ENCODE measurements at regions not wholly inside any gene's neighbourhood (a gene's known extent, or its start where the extent isn't known, plus 50 kb on each side); places are given as distances from the start of the nearest gene placed in this dataset.

DNA sequence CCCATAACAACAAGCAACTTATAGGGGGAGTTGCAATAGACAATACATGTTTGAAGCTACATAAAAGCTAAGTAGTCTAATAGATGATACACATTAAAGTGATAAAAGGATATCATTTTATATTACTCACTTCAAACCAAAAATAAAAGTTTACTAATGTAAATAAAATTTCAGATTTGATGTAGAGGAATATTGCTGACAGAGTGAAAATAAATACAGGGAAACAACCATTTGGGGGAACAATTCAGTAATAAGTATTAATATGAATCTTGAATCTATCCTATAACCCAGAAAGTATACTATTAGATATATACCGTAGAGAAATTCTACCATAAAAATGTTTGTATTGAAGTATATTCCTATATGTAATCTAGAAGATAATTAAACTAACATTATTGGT lies 1248.9 kb upstream of the EPHA6 start:
- no peaks in the 10 kb centered on the region for H4K20me1 ChIP-seq (ENCODE audit: insufficient read depth, low read length)
- Mint-ChIP-seq H3K9me3 (peaks cover 0 to 5% (median 3%) of the 10 kb centered on the region in 7 donors), H3K4me1 (no peaks in the 10 kb centered on the region), H3K4me3 (no peak overlapping the region), H3K27me3 (ENCODE audit: low read depth in 3 of 3) (no peaks in the 10 kb centered on the region), H3K36me3 (no peaks in the 10 kb centered on the region), H3K27ac (no peak overlapping the region)
- peaks cover 10 to 12% of the 10 kb centered on the region in 2 donors for H3K9me3 ChIP-seq (replicated peaks in 1 of 2; ENCODE audit: control insufficient read depth in 1 of 2, insufficient read depth in 1 of 2, low read length in 2 of 2)
- TF ChIP-seq, protein P1, sequence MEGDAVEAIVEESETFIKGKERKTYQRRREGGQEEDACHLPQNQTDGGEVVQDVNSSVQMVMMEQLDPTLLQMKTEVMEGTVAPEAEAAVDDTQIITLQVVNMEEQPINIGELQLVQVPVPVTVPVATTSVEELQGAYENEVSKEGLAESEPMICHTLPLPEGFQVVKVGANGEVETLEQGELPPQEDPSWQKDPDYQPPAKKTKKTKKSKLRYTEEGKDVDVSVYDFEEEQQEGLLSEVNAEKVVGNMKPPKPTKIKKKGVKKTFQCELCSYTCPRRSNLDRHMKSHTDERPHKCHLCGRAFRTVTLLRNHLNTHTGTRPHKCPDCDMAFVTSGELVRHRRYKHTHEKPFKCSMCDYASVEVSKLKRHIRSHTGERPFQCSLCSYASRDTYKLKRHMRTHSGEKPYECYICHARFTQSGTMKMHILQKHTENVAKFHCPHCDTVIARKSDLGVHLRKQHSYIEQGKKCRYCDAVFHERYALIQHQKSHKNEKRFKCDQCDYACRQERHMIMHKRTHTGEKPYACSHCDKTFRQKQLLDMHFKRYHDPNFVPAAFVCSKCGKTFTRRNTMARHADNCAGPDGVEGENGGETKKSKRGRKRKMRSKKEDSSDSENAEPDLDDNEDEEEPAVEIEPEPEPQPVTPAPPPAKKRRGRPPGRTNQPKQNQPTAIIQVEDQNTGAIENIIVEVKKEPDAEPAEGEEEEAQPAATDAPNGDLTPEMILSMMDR (IDR thresholded peaks at IDR 0.05), result no peak
- no peak overlapping the region for H3K9ac ChIP-seq (ENCODE audit: insufficient read depth, low read length, poor library complexity, severe bottlenecking)
- no peak overlapping the region for H3K4me3 ChIP-seq (replicated peaks in 1 of 3; ENCODE audit: low read depth in 2 of 3, low read length in 3 of 3)
- H3K36me3 ChIP-seq (replicated peaks in 1 of 2; ENCODE audit: control insufficient read depth in 1 of 2, insufficient read depth in 2 of 2, low read length in 2 of 2), result no peaks in the 10 kb centered on the region
- H3K27ac ChIP-seq (ENCODE audit: low read depth in 1 of 2, low read length in 2 of 2), result no peak overlapping the region
- H3K4me1 ChIP-seq (ENCODE audit: control insufficient read depth in 1 of 2, insufficient read depth in 2 of 2, low read length in 2 of 2), result no peaks in the 10 kb centered on the region
- no peak overlapping the region for H2AFZ ChIP-seq (ENCODE audit: insufficient read depth, low read depth, low read length, poor library complexity, severe bottlenecking)
- intact Hi-C loops (cut with micrococcal nuclease), result no loop called here
- DNase-seq, result no peak
- WGBS (ENCODE audit: insufficient coverage), result no CpG with 5 or more reads among the region's 1 CpG
- H3K27me3 ChIP-seq (ENCODE audit: control insufficient read depth in 2 of 2, insufficient read depth in 2 of 2, low read length in 2 of 2), result no peaks in the 10 kb centered on the region
- H3K79me2 ChIP-seq (ENCODE audit: insufficient read depth, low read length), result no peaks in the 10 kb centered on the region
- no peak overlapping the region for H3K4me2 ChIP-seq (replicated peaks; ENCODE audit: extremely low read depth, low read length, poor library complexity, severe bottlenecking)

DNA sequence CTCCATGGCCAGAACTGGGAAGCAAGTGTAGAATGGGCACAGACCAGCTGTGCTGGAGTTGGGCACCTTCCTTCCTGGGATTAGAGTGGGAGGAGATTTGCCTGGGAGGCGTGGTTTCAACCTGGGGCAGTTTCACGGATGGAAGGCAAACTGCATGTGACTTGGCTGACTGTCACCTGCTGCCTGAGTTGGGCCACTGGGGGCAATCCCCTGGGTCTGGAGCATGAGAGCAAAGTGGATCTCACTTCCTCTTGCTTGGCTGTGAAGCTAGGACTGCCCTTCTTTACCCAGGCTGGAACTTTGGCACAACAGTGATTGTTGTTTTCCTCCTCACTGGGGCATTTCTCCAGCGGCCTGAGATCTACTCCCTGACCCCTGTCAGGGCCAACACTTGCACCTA lies 1247.0 kb upstream of the EPHA6 start:
- no peaks in the 10 kb centered on the region for H3K27me3 ChIP-seq (ENCODE audit: control insufficient read depth in 2 of 2, insufficient read depth in 2 of 2, low read length in 2 of 2)
- Mint-ChIP-seq H3K27me3 (ENCODE audit: low read depth in 3 of 3) (no peaks in the 10 kb centered on the region), H3K4me1 (no peaks in the 10 kb centered on the region), H3K4me3 (no peak overlapping the region), H3K9me3 (peaks cover 0 to 5% (median 3%) of the 10 kb centered on the region in 7 donors), H3K27ac (no peak overlapping the region), H3K36me3 (no peaks in the 10 kb centered on the region)
- peaks cover 11 to 12% of the 10 kb centered on the region in 2 donors for H3K9me3 ChIP-seq (replicated peaks in 1 of 2; ENCODE audit: control insufficient read depth in 1 of 2, insufficient read depth in 1 of 2, low read length in 2 of 2)
- no peak overlapping the region for H3K4me2 ChIP-seq (replicated peaks; ENCODE audit: extremely low read depth, low read length, poor library complexity, severe bottlenecking)
- no peak overlapping the region for H2AFZ ChIP-seq (ENCODE audit: insufficient read depth, low read depth, low read length, poor library complexity, severe bottlenecking)
- intact Hi-C loops (cut with micrococcal nuclease), result no loop called here
- H3K79me2 ChIP-seq (ENCODE audit: insufficient read depth, low read length), result no peaks in the 10 kb centered on the region
- H3K27ac ChIP-seq (ENCODE audit: low read depth in 1 of 2, low read length in 2 of 2), result no peak overlapping the region
- no peak for DNase-seq
- TF ChIP-seq, protein P1 (IDR thresholded peaks at IDR 0.05), result no peak
- H3K36me3 ChIP-seq (replicated peaks in 1 of 2; ENCODE audit: control insufficient read depth in 1 of 2, insufficient read depth in 2 of 2, low read length in 2 of 2), result no peaks in the 10 kb centered on the region
- no peak overlapping the region for H3K9ac ChIP-seq (ENCODE audit: insufficient read depth, low read length, poor library complexity, severe bottlenecking)
- no peaks in the 10 kb centered on the region for H4K20me1 ChIP-seq (ENCODE audit: insufficient read depth, low read length)
- 87% methylated on average over 2 of the region's 3 CpGs for WGBS (ENCODE audit: insufficient coverage)
- H3K4me3 ChIP-seq (replicated peaks in 1 of 3; ENCODE audit: low read depth in 2 of 3, low read length in 3 of 3), result no peak overlapping the region
- H3K4me1 ChIP-seq (ENCODE audit: control insufficient read depth in 1 of 2, insufficient read depth in 2 of 2, low read length in 2 of 2), result no peaks in the 10 kb centered on the region

Measured in CD14-positive monocyte (primary cell).